Calu3 (cell line): ENCODE measurements at regions not wholly inside any gene's neighbourhood (a gene's known extent, or its start where the extent isn't known, plus 50 kb on each side); places are given as distances from the start of the nearest gene placed in this dataset.

Source experiments
- BruUV-seq: library from RNA; stranded (reverse); fragments of 400-500 nt; replicated peaks from 2 replicates; lab custom pipeline; 2021; lab: Mats Ljungman, UMichigan
- CTCF ChIA-PET: fragments of 300-600 bp; sonication (Branson Sonifier 250); formaldehyde crosslinking; loops from one replicate; lab custom pipeline; 2022; ENCODE audit warnings: antibody characterized with exemption; lab: Charles Lee
- DNase-seq: peaks from one replicate; pipeline ENCODE4 v3.0.0; 2022
- H3K27ac Mint-ChIP-seq: one replicate; pipeline ENCODE4 v1.8.0; 2022; ENCODE audit warnings: mixed read lengths; ENCODE audit not compliant: unreplicated experiment
- H3K27me3 Mint-ChIP-seq: one replicate; pipeline ENCODE4 v1.8.0; 2022; ENCODE audit warnings: mixed read lengths; ENCODE audit not compliant: unreplicated experiment
- H3K36me3 Mint-ChIP-seq: one replicate; pipeline ENCODE4 v1.8.0; 2022; ENCODE audit warnings: mild to moderate bottlenecking, moderate library complexity, mixed read lengths; ENCODE audit not compliant: insufficient read depth, unreplicated experiment
- H3K4me1 Mint-ChIP-seq: one replicate; pipeline ENCODE4 v1.8.0; 2022; ENCODE audit warnings: mild to moderate bottlenecking, low read depth, mixed read lengths; ENCODE audit not compliant: unreplicated experiment
- H3K4me3 Mint-ChIP-seq: one replicate; pipeline ENCODE4 v1.8.0; 2022; ENCODE audit warnings: mild to moderate bottlenecking, low read depth, moderate library complexity, mixed read lengths; ENCODE audit not compliant: unreplicated experiment
- H3K9me3 Mint-ChIP-seq: one replicate; pipeline ENCODE4 v1.8.0; 2022; ENCODE audit warnings: low read depth, mixed read lengths; ENCODE audit not compliant: unreplicated experiment
- CTCF ChIP-seq: fragments of 200-600 bp; IDR thresholded peaks from one replicate; pipeline ENCODE4 v1.8.0; 2022; ENCODE audit warnings: antibody characterized with exemption; ENCODE audit not compliant: unreplicated experiment
- intact Hi-C: fragments of 100-400 bp; cut with micrococcal nuclease; formaldehyde crosslinking; loops from one replicate; pipeline ENCODE4 v1.10.0; 2022; ENCODE audit not compliant: unreplicated experiment

GRCh38 chr9:29640507-29640906 lies 2067.2 kb upstream of the C9orf72 start:
- intact Hi-C loops: no loop called here
- no peak overlapping the region for H3K4me3 Mint-ChIP-seq
- CTCF ChIA-PET: no interaction called here
- no peak for TF ChIP-seq CTCF
- BruUV-seq: no TSS peak
- H3K27me3 Mint-ChIP-seq: no peaks in the 10 kb centered on the region
- H3K9me3 Mint-ChIP-seq: no peaks in the 10 kb centered on the region
- H3K36me3 Mint-ChIP-seq: no peaks in the 10 kb centered on the region
- no peak for DNase-seq
- no peak overlapping the region for H3K27ac Mint-ChIP-seq
- no peaks in the 10 kb centered on the region for H3K4me1 Mint-ChIP-seq

GRCh38 chr9:29644514-29644913 lies 2071.2 kb upstream of the C9orf72 start:
- H3K27ac Mint-ChIP-seq: no peak overlapping the region
- BruUV-seq: no TSS peak

GRCh38 chr9:29647451-29647850 lies 2074.2 kb upstream of the C9orf72 start:
- Mint-ChIP-seq H3K36me3 (no peaks in the 10 kb centered on the region), H3K4me3 (no peak overlapping the region), H3K4me1 (no peaks in the 10 kb centered on the region), H3K9me3 (no peaks in the 10 kb centered on the region), H3K27me3 (no peaks in the 10 kb centered on the region), H3K27ac (no peak overlapping the region)
- intact Hi-C loops: no loop called here
- DNase-seq: no peak
- no TSS peak for BruUV-seq
- CTCF ChIA-PET: no interaction called here
- TF ChIP-seq CTCF: no peak

More at GRCh38 chr9:29644514-29644913, 2071.2 kb upstream of the C9orf72 start:
- Mint-ChIP-seq H3K9me3 (no peaks in the 10 kb centered on the region), H3K27me3 (no peaks in the 10 kb centered on the region), H3K4me1 (no peaks in the 10 kb centered on the region), H3K4me3 (no peak overlapping the region), H3K36me3 (no peaks in the 10 kb centered on the region)
- intact Hi-C loops: no loop called here
- no peak for TF ChIP-seq CTCF
- no peak for DNase-seq
- CTCF ChIA-PET: no interaction called here

GRCh38 chr9:29648132-29648531 lies 2074.9 kb upstream of the C9orf72 start:
- CTCF ChIA-PET: no interaction called here
- Mint-ChIP-seq H3K4me3 (no peak overlapping the region), H3K36me3 (no peaks in the 10 kb centered on the region), H3K27ac (no peak overlapping the region), H3K27me3 (no peaks in the 10 kb centered on the region), H3K9me3 (no peaks in the 10 kb centered on the region), H3K4me1 (no peaks in the 10 kb centered on the region)
- TF ChIP-seq CTCF: no peak
- no TSS peak for BruUV-seq
- intact Hi-C loops: no loop called here
- no peak for DNase-seq

GRCh38 chr9:29648601-29649000 lies 2075.3 kb upstream of the C9orf72 start:
- intact Hi-C loops: no loop called here
- no peaks in the 10 kb centered on the region for H3K36me3 Mint-ChIP-seq
- no peak overlapping the region for H3K27ac Mint-ChIP-seq
- CTCF ChIA-PET: no interaction called here
- H3K27me3 Mint-ChIP-seq: no peaks in the 10 kb centered on the region
- no TSS peak for BruUV-seq
- H3K9me3 Mint-ChIP-seq: no peaks in the 10 kb centered on the region
- H3K4me1 Mint-ChIP-seq: no peaks in the 10 kb centered on the region
- no peak for DNase-seq
- no peak overlapping the region for H3K4me3 Mint-ChIP-seq
- TF ChIP-seq CTCF: no peak
